ENCODE measurements at regions not wholly inside any gene's neighbourhood (a gene's known extent, or its start where the extent isn't known, plus 50 kb on each side); places are given as distances from the start of the nearest gene placed in this dataset.

DNA sequence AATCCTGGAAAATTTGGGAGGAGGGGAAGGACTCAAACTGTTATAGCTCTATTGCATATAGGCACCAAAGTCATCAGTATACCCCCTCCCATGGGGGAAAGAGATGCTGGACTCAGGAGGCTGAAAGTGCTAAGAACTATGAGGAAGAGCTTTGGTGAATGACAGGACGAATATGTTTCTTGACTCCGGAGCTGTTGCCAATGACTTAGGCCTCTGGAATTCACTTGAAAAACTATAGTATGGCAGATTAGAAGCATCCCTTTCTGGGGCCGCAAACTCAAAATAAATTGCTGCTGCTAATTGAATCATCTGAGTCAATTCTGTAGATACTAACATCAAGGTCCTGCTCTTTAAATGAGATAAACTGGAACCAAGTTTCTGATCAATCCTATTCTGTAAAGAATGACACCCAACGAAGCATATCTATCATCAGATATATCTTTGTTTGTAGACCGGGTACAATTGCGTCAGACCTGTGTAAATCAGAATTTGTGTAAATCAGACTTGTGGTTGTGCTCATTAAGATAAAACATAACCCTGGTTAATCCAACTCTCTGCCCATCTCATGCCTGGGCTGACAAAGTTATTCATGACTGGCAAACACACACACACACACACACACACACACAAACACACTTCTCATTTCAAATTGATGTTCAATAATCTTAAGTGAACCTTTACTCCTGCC is 1793.8 kb upstream of the PCDH20 start:
- no peak overlapping the region for H3K4me3 ChIP-seq (ENCODE audit: low read depth, low read length)
- TF ChIP-seq, protein P1, sequence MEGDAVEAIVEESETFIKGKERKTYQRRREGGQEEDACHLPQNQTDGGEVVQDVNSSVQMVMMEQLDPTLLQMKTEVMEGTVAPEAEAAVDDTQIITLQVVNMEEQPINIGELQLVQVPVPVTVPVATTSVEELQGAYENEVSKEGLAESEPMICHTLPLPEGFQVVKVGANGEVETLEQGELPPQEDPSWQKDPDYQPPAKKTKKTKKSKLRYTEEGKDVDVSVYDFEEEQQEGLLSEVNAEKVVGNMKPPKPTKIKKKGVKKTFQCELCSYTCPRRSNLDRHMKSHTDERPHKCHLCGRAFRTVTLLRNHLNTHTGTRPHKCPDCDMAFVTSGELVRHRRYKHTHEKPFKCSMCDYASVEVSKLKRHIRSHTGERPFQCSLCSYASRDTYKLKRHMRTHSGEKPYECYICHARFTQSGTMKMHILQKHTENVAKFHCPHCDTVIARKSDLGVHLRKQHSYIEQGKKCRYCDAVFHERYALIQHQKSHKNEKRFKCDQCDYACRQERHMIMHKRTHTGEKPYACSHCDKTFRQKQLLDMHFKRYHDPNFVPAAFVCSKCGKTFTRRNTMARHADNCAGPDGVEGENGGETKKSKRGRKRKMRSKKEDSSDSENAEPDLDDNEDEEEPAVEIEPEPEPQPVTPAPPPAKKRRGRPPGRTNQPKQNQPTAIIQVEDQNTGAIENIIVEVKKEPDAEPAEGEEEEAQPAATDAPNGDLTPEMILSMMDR (IDR thresholded peaks at IDR 0.05; ENCODE audit: borderline replicate concordance, insufficient read depth, low read depth, low read length), result no peak

DNA sequence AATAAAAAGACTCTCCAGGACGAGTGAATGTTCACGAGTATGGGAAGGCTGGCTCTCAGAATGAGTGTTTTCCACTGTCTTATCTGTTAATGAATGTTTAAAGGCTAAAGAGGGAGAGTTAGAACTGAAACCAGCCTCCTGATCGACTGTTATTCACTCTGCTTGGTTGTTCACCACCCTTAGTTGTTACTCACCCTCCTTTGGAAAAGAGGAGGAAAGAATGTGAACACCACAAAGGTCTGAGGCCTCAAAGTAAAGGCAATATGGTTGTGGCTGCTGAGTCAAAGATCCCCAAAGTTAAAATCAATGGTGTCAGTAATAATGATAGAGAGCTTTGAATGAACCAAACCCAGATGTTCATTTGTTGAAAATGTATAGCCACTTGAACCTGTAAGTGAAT is 1793.2 kb upstream of the PCDH20 start:
- TF ChIP-seq, protein P1 (IDR thresholded peaks at IDR 0.05; ENCODE audit: borderline replicate concordance, insufficient read depth, low read depth, low read length), result no peak
- H3K4me3 ChIP-seq (ENCODE audit: low read depth, low read length), result no peak overlapping the region

DNA sequence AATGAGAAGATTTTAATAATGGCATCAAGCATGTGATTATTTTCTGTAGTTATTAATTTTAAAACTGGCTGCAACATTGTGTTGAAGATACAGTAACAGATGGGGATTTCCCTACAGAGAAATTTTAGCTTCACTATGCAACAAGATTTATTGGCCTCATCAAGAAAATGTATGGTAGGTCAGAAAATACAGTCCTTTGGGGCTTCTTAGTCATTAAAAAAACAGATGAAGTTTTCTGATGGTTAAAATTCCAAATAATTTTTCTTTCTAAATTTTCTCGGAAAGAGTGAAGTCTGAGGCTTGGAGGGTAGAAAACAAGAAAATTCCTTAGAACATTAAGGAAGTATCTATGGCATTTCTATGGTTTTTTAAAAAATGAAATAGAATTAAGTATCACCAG is 1790.8 kb upstream of the PCDH20 start:
- TF ChIP-seq, protein P1 (IDR thresholded peaks at IDR 0.05; ENCODE audit: borderline replicate concordance, insufficient read depth, low read depth, low read length), result no peak

DNA sequence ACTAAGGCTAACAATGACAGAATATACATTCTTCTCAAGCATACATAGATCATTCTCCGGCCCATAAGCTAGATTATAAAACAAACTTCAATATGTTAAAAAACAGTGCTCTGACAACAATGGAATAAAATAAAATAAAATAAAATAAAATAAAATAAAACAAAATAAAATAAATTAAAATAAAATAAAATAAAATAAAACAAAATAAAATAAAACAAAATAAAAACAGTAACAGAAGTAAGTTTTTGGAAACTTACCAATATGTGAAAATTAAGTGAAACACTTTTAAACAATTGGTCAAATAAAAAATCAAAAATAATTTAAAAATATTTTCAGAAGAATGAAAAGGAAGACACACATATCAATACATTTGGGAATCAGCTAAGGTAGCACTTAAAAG is 1785.8 kb upstream of the PCDH20 start:
- H3K4me3 ChIP-seq (ENCODE audit: low read depth, low read length), result no peak overlapping the region
- TF ChIP-seq, protein P1 (IDR thresholded peaks at IDR 0.05; ENCODE audit: borderline replicate concordance, insufficient read depth, low read depth, low read length), result no peak

More for the DNA sequence above, 1790.8 kb upstream of the PCDH20 start:
- no peak overlapping the region for H3K4me3 ChIP-seq (ENCODE audit: low read depth, low read length)

- TF ChIP-seq, protein P1 (IDR thresholded peaks at IDR 0.05; ENCODE audit: borderline replicate concordance, insufficient read depth, low read depth, low read length), result no peak
- H3K4me3 ChIP-seq (ENCODE audit: low read depth, low read length), result no peak overlapping the region
Measured at GRCh38 chr13:63199508-63199907, 1783.9 kb upstream of the PCDH20 start.

DNA sequence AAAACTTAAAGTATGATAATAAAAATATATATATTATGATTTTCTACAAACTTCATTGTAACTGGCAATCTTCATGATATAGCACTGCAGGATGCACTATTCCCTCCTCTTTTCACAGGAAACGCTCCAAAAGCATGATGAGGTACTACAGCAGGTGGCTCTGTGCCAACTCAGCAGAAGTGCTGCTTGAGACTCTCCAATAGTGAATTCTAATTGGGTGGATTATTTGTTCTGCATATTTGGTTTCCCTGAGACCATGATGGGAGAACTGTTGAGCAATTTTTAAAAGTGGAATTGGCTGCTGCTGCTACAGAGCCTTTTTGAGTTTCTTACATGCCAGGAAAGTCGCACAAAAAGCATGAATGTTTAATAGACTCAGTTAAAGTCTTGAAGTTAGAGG is 1782.4 kb upstream of the PCDH20 start:
- no peak overlapping the region for H3K4me3 ChIP-seq (ENCODE audit: low read depth, low read length)
- TF ChIP-seq, protein P1 (IDR thresholded peaks at IDR 0.05; ENCODE audit: borderline replicate concordance, insufficient read depth, low read depth, low read length), result no peak

DNA sequence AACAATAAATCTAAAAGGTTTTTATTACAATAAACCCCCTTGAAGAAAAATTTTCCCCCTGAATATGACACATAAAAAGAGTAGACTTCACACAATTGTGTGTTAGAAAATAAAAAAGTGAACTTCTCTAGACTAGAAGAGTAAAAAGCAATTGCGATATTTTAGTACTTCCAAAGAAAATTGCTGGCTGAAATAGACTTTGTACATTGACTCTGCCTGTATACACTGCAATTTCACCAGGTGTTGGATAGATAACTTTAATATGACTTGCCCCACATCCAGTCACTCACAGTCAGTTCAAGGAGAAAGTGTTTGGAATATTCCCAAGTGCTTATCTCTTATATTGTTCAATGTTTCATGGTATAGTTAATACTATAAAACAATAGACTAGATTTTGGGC is 1780.1 kb upstream of the PCDH20 start:
- TF ChIP-seq, protein P1 (IDR thresholded peaks at IDR 0.05; ENCODE audit: borderline replicate concordance, insufficient read depth, low read depth, low read length), result no peak
- no peak overlapping the region for H3K4me3 ChIP-seq (ENCODE audit: low read depth, low read length)
